AG04450 (cell line): ENCODE measurements at regions not wholly inside any gene's neighbourhood (a gene's known extent, or its start where the extent isn't known, plus 50 kb on each side); places are given as distances from the start of the nearest gene placed in this dataset.

Source experiments
- CTCF ChIA-PET: fragments of 300-600, 350-600 bp; formaldehyde crosslinking; extraction: SDS; loops from one replicate; lab custom pipeline; 2022; ENCODE audit warnings: antibody characterized with exemption, inconsistent platforms; lab: Charles Lee
- POLR2A ChIA-PET: fragments of 350-600 bp; formaldehyde crosslinking; extraction: SDS; loops from one replicate; lab custom pipeline; 2021; ENCODE audit warnings: antibody characterized with exemption, inconsistent platforms; lab: Yijun Ruan, JAX
- DNase-seq: peaks from one replicate; pipeline ENCODE4 v3.0.0-alpha.2; 2011; ENCODE audit warnings: low read depth, low spot score
- H3K27ac ChIP-seq: one replicate; pipeline ENCODE4 v1.5.1; 2012; ENCODE audit warnings: low read depth, low read length, control low read depth
- H3K27me3 ChIP-seq: one replicate; pipeline ENCODE4 v1.6.0; 2012; ENCODE audit warnings: low read length; ENCODE audit not compliant: control insufficient read depth, insufficient read depth
- H3K4me3 ChIP-seq: 2 replicates; pipeline ENCODE4 v1.5.1; 2011; ENCODE audit warnings: mild to moderate bottlenecking, low read depth, low read length, control low read depth
- H3K9me3 ChIP-seq: 2 replicates; pipeline ENCODE4 v1.5.1; 2012; ENCODE audit warnings: low read length; ENCODE audit not compliant: control insufficient read depth, insufficient read depth
- TF ChIP-seq, protein P1 (sequence below): IDR thresholded peaks from 2 replicates; pipeline ENCODE4 v1.5.1; 2011; ENCODE audit warnings: low read depth, low read length, control low read depth, inconsistent platforms

DNA sequence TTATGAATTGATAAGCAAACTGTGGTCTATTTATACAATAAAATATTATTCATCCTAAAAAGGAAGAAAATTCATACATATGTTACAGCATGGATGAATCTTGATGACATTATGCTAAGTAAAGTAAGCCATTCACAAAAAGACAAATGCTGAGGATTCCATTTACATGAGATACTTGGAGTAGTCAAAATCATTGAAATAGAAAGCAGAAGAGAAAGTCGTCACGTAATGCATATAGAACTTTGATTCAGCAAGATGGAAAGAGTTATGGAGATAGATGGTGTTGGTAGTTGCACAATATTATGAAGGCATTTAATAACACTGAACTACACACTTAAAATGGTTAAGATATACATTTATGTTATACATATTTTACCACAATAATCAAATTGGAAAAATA, 309.7 kb upstream of the KLF6 start:
- no peak for DNase-seq
- Histone ChIP-seq H3K27ac (no peak overlapping the region), H3K9me3 (no peaks in the 10 kb centered on the region), H3K27me3 (no peaks in the 10 kb centered on the region), H3K4me3 (no peak overlapping the region)
- POLR2A ChIA-PET = no interaction called here
- TF ChIP-seq, protein P1, sequence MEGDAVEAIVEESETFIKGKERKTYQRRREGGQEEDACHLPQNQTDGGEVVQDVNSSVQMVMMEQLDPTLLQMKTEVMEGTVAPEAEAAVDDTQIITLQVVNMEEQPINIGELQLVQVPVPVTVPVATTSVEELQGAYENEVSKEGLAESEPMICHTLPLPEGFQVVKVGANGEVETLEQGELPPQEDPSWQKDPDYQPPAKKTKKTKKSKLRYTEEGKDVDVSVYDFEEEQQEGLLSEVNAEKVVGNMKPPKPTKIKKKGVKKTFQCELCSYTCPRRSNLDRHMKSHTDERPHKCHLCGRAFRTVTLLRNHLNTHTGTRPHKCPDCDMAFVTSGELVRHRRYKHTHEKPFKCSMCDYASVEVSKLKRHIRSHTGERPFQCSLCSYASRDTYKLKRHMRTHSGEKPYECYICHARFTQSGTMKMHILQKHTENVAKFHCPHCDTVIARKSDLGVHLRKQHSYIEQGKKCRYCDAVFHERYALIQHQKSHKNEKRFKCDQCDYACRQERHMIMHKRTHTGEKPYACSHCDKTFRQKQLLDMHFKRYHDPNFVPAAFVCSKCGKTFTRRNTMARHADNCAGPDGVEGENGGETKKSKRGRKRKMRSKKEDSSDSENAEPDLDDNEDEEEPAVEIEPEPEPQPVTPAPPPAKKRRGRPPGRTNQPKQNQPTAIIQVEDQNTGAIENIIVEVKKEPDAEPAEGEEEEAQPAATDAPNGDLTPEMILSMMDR = no peak
- CTCF ChIA-PET = interaction anchor here (0.5 kb wide), 1 partner anchor 10 kb away, joined by 4 read pairs; no protein-coding TSS in a partner anchor

DNA sequence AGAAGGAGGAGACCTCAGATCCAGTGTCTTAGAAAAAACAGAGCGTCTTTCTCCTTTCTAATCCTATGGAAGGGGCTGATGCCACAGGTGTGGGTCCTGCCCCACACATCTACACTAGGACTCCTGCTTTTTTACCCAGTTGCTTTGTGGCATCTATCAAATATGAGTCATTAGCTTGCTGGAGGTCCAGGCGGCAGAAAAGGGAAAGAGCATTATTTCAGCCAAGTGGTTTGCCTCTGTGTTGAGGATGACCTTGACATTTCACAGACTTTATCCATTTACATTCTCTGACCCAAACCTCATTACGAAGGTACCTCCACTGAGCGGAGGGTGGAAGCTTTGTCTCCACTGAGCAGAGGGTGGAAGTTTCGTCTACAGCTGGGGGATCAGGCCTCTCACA, 308.4 kb upstream of the KLF6 start:
- H3K27me3 ChIP-seq = no peaks in the 10 kb centered on the region
- H3K4me3 ChIP-seq = no peak overlapping the region
- ChIA-PET CTCF (no interaction called here), POLR2A (no interaction called here)
- no peak overlapping the region for H3K27ac ChIP-seq
- H3K9me3 ChIP-seq = no peaks in the 10 kb centered on the region
- no peak for DNase-seq
- TF ChIP-seq, protein P1 = no peak

DNA sequence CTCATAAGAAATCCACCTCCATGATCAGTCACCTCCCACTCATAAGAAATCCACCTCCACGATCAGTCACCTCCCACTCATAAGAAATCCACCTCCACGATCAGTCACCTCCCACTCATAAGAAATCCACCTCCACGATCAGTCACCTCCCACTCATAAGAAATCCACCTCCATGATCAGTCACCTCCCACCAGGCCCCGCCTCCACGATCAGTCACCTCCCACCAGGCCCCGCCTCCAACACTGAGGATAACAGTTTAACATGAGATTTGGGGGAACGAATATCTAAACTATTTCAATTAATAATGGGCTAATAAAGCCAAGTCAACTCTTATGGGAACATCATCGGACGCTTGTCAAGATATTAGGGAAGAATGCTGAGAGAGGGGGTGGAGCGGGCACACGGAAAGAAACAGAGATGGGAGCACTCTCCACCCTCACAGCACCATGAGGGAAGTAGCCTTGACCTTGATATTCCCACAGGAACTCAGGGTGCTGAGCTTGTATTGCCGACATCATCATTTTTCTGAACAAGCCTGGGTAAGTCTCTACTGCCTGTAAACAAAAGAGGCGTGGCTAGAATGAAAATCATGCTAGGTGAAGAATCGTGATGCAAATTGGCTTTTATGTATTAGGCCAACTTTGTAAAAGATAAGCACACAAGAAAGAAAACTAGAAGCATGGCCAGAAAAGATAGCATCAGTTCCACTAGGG, 303.5 kb upstream of the KLF6 start:
- no peaks in the 10 kb centered on the region for H3K27me3 ChIP-seq
- POLR2A ChIA-PET = no interaction called here
- H3K9me3 ChIP-seq = no peaks in the 10 kb centered on the region
- CTCF ChIA-PET = no interaction called here
- TF ChIP-seq, protein P1 = no peak
- no peak overlapping the region for H3K27ac ChIP-seq
- H3K4me3 ChIP-seq = no peak overlapping the region
- no peak for DNase-seq

DNA sequence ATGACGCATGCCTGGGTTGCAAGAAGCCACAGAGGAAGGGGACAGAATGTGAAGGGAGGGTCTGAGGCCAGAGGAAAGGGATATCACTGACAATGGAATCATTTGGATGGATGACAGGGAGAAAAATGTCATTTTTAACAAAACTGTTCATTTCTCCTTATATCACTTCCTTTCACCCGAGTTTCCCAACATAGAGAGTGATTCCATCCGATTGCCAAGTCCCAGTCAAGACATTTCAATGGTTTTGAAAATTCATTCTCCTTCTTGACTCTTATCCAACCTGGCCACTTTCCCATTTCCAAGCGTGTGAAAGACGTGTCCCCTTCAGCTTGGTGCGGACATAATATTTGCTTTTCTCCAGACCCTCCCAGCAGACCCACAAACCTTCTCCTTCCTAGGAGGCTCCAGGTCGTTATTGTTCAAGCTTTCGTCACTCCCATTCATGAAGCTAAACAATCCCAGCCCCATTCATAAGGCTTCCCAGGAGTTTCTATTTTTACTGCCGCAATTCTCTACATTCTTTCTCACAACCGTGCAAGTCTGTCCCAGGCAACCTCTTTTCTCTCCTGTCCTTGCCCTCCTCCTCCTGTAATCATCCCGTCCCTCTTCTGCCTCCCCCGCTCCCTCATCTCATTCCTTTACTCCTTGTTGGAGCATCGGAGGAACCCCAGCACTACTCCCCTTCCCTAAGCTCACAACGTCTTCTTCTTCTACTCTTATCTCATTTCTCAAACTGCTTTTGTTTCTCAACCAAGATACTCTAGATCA, 301.3 kb upstream of the KLF6 start:
- TF ChIP-seq, protein P1 = no peak
- no peak for DNase-seq
- Histone ChIP-seq H3K27ac (no peak overlapping the region), H3K27me3 (no peaks in the 10 kb centered on the region), H3K4me3 (no peak overlapping the region), H3K9me3 (no peaks in the 10 kb centered on the region)
- POLR2A ChIA-PET = no interaction called here
- CTCF ChIA-PET = no interaction called here

DNA sequence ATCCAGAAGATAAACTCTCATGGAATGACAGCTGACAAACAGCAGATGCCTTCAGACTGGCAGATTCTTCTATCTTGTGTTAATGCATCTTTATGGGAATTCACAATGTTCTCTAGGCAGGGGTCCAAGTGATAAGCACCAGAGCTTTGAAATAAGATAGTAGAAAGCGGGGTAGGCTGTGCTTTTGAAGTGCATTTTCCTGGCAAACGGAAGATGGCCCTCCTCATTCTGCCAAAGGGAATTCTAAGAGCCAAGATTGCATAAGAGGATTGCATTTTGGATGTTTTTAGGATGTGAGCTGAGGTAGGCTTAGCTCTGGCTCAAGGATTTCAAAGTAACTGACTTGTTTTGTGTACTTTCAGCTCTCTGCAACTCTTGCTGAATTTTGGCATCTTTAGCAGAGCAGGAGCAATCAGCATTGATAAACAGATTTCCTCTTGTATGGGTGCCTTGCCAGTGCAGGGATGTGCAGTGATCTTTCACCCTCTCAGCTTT, 298.5 kb upstream of the KLF6 start:
- H3K27me3 ChIP-seq = no peaks in the 10 kb centered on the region
- H3K27ac ChIP-seq = no peak overlapping the region
- POLR2A ChIA-PET = no interaction called here
- CTCF ChIA-PET = interaction anchor here (1.0 kb wide), 1 partner anchor 10 kb away, joined by 5 read pairs; no protein-coding TSS in a partner anchor
- H3K9me3 ChIP-seq = no peaks in the 10 kb centered on the region
- H3K4me3 ChIP-seq = no peak overlapping the region
- no peak for DNase-seq
- TF ChIP-seq, protein P1 = no peak
